Immature natural killer cell (primary cell): ENCODE measurements at regions not wholly inside any gene's neighbourhood (a gene's known extent, or its start where the extent isn't known, plus 50 kb on each side); places are given as distances from the start of the nearest gene placed in this dataset.

ENCODE experiments used
- DNase-seq, 3 donors: peaks; one replicate each; pipeline ENCODE4 v3.0.0; 2022; ENCODE audit warnings: mixed read lengths in 1 of 3
- H3K27ac Mint-ChIP-seq, 6 donors: one replicate each; pipeline ENCODE4 v1.8.0; 2020; ENCODE audit warnings: mixed read lengths in 6 of 6, mild to moderate bottlenecking in 5 of 6, inconsistent platforms in 4 of 6, moderate library complexity in 3 of 6
- H3K27me3 Mint-ChIP-seq, 3 donors: one replicate each; pipeline ENCODE4 v1.8.0; 2020 to 2021; ENCODE audit warnings: low read depth in 3 of 3, mild to moderate bottlenecking in 3 of 3, mixed read lengths in 3 of 3, moderate library complexity in 3 of 3, inconsistent platforms in 1 of 3
- H3K36me3 Mint-ChIP-seq, 3 donors: one replicate each; pipeline ENCODE4 v1.8.0; 2020; ENCODE audit warnings: mixed read lengths in 3 of 3, inconsistent platforms in 2 of 3, mild to moderate bottlenecking in 2 of 3
- H3K4me1 Mint-ChIP-seq, 2 donors: one replicate each; pipeline ENCODE4 v1.8.0; 2020; ENCODE audit warnings: inconsistent platforms in 2 of 2, mild to moderate bottlenecking in 2 of 2, mixed read lengths in 2 of 2, moderate library complexity in 1 of 2
- H3K4me3 Mint-ChIP-seq, 5 donors: one replicate each; pipeline ENCODE4 v1.8.0; 2020; ENCODE audit warnings: mild to moderate bottlenecking in 5 of 5, mixed read lengths in 5 of 5, inconsistent platforms in 3 of 5, moderate library complexity in 3 of 5
- H3K9me3 Mint-ChIP-seq, 6 donors: one replicate each; pipeline ENCODE4 v1.8.0; 2020; ENCODE audit warnings: mild to moderate bottlenecking in 6 of 6, mixed read lengths in 6 of 6, inconsistent platforms in 4 of 6, moderate library complexity in 3 of 6

GRCh38 chr12:88642675-88643431, 62.6 kb upstream of the KITLG start:
- Mint-ChIP-seq H3K27me3 (no peaks in the 10 kb centered on the region), H3K9me3 (peaks cover 0 to 10% (median 4%) of the 10 kb centered on the region in 6 donors), H3K36me3 (no peaks in the 10 kb centered on the region), H3K4me3 (no peak overlapping the region), H3K4me1 (no peaks in the 10 kb centered on the region), H3K27ac (no peak overlapping the region)
- no peak for DNase-seq

DNA sequence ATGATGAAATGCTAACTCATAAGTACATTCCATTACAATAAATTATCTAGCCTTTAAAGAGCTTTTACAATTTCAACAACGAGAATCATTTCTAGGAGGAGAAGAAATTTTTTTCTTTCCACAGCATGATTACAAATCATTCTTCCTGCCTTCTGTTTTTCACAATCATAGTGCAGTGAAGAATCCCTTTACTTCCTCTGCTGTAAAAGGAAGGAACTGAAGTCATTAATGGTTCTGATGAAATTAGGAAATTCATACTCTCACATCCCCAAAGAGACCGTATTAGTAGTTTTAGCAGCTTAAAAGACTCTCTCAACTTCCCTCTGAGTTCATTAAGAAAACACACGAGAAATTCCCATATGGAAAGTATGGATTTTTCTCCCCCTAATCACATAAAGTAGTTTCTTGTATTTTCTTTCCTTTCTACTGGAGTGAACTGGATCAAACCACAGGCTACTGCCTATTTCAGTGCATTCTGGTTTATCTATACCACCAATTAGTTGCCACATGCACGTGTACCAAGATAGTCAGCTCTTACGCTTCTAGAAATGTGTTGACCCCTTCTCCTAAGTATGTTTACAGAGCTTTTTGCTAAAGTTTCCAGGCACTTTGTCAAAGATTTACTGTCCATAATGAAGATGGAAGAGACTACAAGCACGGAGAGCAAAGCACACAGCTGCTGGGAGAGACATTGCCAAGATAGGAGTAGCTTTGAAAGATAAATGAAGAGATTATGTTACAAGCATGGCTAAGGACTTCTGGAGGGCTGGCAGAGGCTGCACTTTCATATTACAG, 58.9 kb upstream of the KITLG start:
- no peak overlapping the region for H3K27ac Mint-ChIP-seq
- no peaks in the 10 kb centered on the region for H3K27me3 Mint-ChIP-seq
- H3K36me3 Mint-ChIP-seq: no peaks in the 10 kb centered on the region
- no peak overlapping the region for H3K4me3 Mint-ChIP-seq
- peaks cover 0 to 4% (median under 1%) of the 10 kb centered on the region in 6 donors for H3K9me3 Mint-ChIP-seq
- H3K4me1 Mint-ChIP-seq: no peaks in the 10 kb centered on the region
- DNase-seq: no peak

GRCh38 chr12:88638388-88638787, 58.1 kb upstream of the KITLG start:
- DNase-seq: no peak
- H3K4me1 Mint-ChIP-seq: no peaks in the 10 kb centered on the region
- no peak overlapping the region for H3K27ac Mint-ChIP-seq
- no peaks in the 10 kb centered on the region for H3K36me3 Mint-ChIP-seq
- H3K9me3 Mint-ChIP-seq: peaks cover 0 to 4% (median under 1%) of the 10 kb centered on the region in 6 donors
- H3K27me3 Mint-ChIP-seq: no peaks in the 10 kb centered on the region
- H3K4me3 Mint-ChIP-seq: no peak overlapping the region

DNA sequence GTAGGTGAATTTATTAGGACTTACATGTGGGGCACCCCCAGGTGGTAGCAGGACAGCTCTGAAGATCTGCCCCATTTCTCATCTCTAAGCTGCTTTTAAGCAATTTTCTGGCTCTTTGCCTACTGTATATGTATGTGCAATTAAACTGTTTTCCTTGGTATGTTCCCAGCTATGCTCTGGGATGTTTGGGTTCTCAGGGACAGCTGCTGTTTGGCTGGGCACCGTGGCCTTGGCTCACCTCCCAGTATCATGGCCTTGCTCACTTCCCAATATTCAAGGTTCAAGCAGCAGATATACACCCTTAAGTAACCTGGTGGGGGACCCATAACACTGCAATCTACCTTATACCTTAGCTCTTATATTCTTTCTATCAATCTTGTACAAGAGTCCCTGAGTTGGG, 53.7 kb upstream of the KITLG start:
- no peak overlapping the region for H3K4me3 Mint-ChIP-seq
- H3K4me1 Mint-ChIP-seq: no peaks in the 10 kb centered on the region
- H3K27me3 Mint-ChIP-seq: peaks cover 0 to 2% (median 0%) of the 10 kb centered on the region in 3 donors
- H3K27ac Mint-ChIP-seq: no peak overlapping the region
- no peak for DNase-seq
- no peaks in the 10 kb centered on the region for H3K36me3 Mint-ChIP-seq
- peaks cover 0 to 3% (median under 1%) of the 10 kb centered on the region in 6 donors for H3K9me3 Mint-ChIP-seq

- H3K27ac Mint-ChIP-seq: no peak overlapping the region
- no peaks in the 10 kb centered on the region for H3K36me3 Mint-ChIP-seq
- no peaks in the 10 kb centered on the region for H3K4me1 Mint-ChIP-seq
- peaks cover 0 to 6% (median under 1%) of the 10 kb centered on the region in 6 donors for H3K9me3 Mint-ChIP-seq
- DNase-seq: no peak
- H3K27me3 Mint-ChIP-seq: peaks cover 0 to 2% (median 0%) of the 10 kb centered on the region in 3 donors
- no peak overlapping the region for H3K4me3 Mint-ChIP-seq
Observed at GRCh38 chr12:88633312-88633711, 53.0 kb upstream of the KITLG start.

DNA sequence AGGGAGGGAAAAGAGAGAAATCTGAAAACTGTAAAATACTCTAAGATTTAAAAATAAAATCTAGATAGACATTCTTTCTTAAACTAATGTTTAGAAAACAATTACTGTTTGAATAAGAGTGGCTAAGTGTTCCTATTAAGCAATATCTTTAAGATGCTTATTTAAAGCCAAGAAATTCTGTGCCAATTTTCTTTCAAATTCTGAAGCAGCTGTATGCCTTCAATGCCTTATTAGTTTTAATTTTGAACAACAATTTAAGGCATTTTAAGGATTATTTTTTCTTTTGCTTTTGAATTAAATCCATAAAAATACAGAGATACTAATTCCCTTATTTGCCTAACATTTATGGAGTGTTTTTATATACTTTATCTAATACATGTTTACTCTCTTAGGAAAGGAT, 50.3 kb upstream of the KITLG start:
- peaks cover 0 to 5% (median under 1%) of the 10 kb centered on the region in 6 donors for H3K9me3 Mint-ChIP-seq
- no peaks in the 10 kb centered on the region for H3K4me1 Mint-ChIP-seq
- DNase-seq: no peak
- no peak overlapping the region for H3K4me3 Mint-ChIP-seq
- peaks cover 0 to 2% (median 0%) of the 10 kb centered on the region in 3 donors for H3K27me3 Mint-ChIP-seq
- no peak overlapping the region for H3K27ac Mint-ChIP-seq
- no peaks in the 10 kb centered on the region for H3K36me3 Mint-ChIP-seq
